Prostate gland (tissue), 2 donors: ENCODE measurements at regions not wholly inside any gene's neighbourhood (a gene's known extent, or its start where the extent isn't known, plus 50 kb on each side); places are given as distances from the start of the nearest gene placed in this dataset.

ENCODE experiments used
- DNase-seq: peaks from one replicate; pipeline ENCODE4 v3.0.0-alpha.2; 2019; ENCODE audit warnings: low spot score
- H3K27ac ChIP-seq, 2 donors: fragments of 200-600 bp; sonication (generic); 2 replicates each; pipeline ENCODE4 v1.5.1; 2017 to 2019
- H3K27me3 ChIP-seq: fragments of 200-600 bp; sonication (generic); replicated peaks from 2 replicates; pipeline ENCODE4 v1.5.1; 2019; ENCODE audit not compliant: insufficient read depth
- H3K36me3 ChIP-seq, 2 donors: fragments of 200-600 bp; sonication (generic); 1 replicate in 1 of 2; 2 replicates in 1 of 2; pipeline versions ENCODE4 v1.5.1 to v1.8.1; 2017 to 2019
- H3K4me1 ChIP-seq: fragments of 200-600 bp; sonication (generic); replicated peaks from 2 replicates; pipeline ENCODE4 v1.5.1; 2019
- H3K4me3 ChIP-seq, 2 donors: fragments of 200-600 bp; sonication (generic); 2 replicates each; pipeline ENCODE4 v1.5.1; 2017 to 2019
- H3K9me3 ChIP-seq: fragments of 200-600 bp; sonication (generic); 2 replicates; pipeline ENCODE4 v1.5.1; 2017
- POLR2A ChIP-seq: fragments of 450-650 bp; IDR thresholded peaks from one replicate; pipeline ENCODE4 v1.6.1; 2016; ENCODE audit warnings: antibody characterized with exemption, mild to moderate bottlenecking
- POLR2AphosphoS5 ChIP-seq: sonication (generic); formaldehyde crosslinking; IDR thresholded peaks from one replicate; pipeline ENCODE4 v1.6.1; 2017; ENCODE audit warnings: antibody characterized with exemption
- WGBS: methylation state at CpG from one replicate; pipeline ENCODE4 v1.1.5; 2018; 5-methylcytosine and 5-hydroxymethylcytosine counted together
- intact Hi-C: fragments of 100-400 bp; cut with DNase I; formaldehyde crosslinking; loops from one replicate; pipeline ENCODE4 v1.14.2; 2022
- TF ChIP-seq, protein P1 (sequence below), 4 experiments: fragments of 200-600 bp in 2 of 4; fragments of 450-650 bp in 2 of 4; sonication (generic) in 2 of 4; IDR thresholded peaks; 1 replicate in 3 of 4; 2 replicates in 1 of 4; pipeline ENCODE4 v1.5.1; 2016 to 2019; ENCODE audit warnings: antibody characterized with exemption in 4 of 4, mild to moderate bottlenecking in 2 of 4, moderate library complexity in 2 of 4

DNA sequence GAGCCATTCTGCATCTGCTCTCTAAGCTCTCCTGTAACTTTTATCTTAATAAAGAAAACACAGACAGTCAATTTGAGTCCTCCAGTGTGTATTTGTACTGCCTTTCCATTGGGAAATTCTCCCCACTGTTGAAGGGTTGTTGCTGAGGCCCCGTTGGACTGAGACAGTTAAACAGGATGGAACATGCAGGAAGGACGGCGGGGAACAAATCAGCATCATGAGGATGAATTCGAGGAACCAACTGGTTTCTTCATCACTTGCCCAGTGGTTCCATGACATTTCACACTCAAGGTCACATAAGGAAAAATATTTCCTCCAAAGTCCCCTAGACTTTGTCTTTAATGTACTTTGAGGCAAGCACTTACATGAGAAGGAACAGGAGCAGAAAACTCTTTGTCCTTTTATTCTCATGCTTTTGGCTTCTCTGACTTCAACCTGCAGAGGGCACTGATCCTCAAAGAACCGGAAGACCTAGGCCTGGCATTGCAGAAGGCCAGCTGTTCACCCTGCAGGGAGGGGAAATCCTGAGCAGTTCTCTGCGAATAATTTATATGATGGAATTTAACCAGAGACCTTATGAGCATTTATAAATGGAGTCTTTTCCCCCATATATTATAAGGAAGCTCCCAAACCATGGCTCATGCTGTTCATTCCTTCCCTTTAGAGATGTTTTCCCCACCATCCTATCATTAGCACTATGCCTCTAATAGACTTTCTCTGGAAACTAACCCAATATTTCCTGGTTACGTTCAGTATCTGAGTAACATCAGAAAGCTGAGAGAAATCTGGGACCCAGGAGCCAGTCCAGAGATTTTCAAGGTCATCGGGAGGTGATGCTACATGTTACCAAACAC lies 55.2 kb upstream of the ADGRF1 start:
- Histone ChIP-seq H3K27me3 (no peaks in the 10 kb centered on the region), H3K4me1 (no peaks in the 10 kb centered on the region), H3K36me3 (no peaks in the 10 kb centered on the region), H3K4me3 (no peak overlapping the region), H3K27ac (no peak overlapping the region), H3K9me3 (no peaks in the 10 kb centered on the region)
- intact Hi-C loops = loop anchor here (2.0 kb wide), 1 partner anchor 213 kb away; no protein-coding TSS in a partner anchor
- peak; percentile 78 for DNase-seq
- no peak for TF ChIP-seq POLR2A
- TF ChIP-seq, protein P1, sequence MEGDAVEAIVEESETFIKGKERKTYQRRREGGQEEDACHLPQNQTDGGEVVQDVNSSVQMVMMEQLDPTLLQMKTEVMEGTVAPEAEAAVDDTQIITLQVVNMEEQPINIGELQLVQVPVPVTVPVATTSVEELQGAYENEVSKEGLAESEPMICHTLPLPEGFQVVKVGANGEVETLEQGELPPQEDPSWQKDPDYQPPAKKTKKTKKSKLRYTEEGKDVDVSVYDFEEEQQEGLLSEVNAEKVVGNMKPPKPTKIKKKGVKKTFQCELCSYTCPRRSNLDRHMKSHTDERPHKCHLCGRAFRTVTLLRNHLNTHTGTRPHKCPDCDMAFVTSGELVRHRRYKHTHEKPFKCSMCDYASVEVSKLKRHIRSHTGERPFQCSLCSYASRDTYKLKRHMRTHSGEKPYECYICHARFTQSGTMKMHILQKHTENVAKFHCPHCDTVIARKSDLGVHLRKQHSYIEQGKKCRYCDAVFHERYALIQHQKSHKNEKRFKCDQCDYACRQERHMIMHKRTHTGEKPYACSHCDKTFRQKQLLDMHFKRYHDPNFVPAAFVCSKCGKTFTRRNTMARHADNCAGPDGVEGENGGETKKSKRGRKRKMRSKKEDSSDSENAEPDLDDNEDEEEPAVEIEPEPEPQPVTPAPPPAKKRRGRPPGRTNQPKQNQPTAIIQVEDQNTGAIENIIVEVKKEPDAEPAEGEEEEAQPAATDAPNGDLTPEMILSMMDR (IDR thresholded peaks at IDR 0.05) = peak; percentile 57 to 81 (median 68)
- TF ChIP-seq POLR2AphosphoS5 = peak; percentile 72
- 39% methylated on average over 8 of the region's 8 CpGs for WGBS

DNA sequence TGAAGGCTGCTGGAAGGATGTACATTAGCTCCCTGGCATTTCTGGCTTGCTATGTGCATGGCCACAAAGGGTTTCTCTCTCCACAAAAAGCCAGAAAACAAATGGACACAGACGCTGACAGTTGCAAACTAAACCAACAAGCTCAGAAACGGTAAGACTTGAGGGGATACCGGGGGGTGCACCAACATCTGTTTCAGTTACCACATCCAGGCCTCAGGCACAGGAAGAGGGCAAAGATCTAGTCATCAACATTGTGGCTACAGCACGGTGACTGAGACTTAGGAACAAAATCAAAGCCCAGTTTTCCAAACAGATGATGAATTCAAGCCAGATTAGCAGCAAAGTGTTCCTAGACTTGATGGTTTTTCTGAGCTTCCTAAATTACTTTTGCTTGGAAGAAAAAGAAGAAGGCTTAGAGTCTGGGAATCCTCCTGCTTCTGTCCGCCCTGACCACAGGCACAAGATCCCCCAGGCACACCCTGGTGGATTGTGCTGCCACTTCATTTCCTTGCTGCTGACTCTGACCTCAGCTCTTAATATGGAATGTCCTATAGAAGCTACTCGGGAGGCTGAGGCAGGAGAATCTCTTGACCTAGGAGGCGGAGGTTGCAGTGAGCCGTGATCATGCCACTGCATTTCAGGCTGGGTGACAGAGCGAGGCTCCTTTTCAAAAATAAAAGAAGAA lies 54.2 kb upstream of the ADGRF1 start:
- Histone ChIP-seq H3K4me1 (no peaks in the 10 kb centered on the region), H3K36me3 (no peaks in the 10 kb centered on the region), H3K4me3 (no peak overlapping the region), H3K27ac (no peak overlapping the region), H3K9me3 (no peaks in the 10 kb centered on the region), H3K27me3 (no peaks in the 10 kb centered on the region)
- 84% methylated on average over 9 of the region's 9 CpGs for WGBS
- DNase-seq = no peak
- intact Hi-C loops = loop anchor here (2.0 kb wide), 1 partner anchor 214 kb away; no protein-coding TSS in a partner anchor
- TF ChIP-seq POLR2AphosphoS5 = no peak
- no peak for TF ChIP-seq POLR2A
- TF ChIP-seq, protein P1 (IDR thresholded peaks at IDR 0.05) = no peak

DNA sequence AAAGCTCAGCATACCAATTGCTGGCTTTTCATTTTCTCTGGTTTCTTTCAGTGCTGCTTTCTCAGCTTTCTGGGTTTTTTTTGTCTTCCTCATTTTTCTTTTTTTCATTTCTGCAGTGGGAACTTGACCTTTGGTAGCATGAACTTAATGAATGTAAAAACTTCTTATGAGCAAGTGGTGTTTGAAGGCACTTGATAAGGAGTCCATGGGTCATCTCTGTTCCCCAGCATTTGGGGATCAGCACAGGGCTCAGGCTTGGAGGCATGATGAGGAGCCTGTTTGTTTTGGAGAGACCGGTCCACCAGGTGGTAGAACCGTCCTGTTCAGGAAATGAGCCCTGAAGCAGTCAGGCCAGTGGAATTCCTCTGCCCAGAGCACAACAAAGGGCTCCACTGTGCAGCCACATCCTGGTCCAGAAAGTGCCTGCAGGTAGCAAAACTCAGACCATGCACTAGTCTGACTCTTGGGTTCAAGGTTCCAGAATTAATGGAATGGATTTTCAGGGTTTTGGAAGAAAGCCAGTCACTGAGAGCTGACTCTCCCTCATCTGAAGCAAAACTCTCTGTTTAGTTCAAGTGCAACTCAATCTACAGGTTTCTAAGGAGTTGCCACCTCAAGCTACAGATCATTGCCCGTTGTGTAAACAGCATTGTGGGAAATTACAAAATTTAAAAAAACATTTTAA lies 52.3 kb upstream of the ADGRF1 start:
- peak; percentile 26 for DNase-seq
- H3K9me3 ChIP-seq = no peaks in the 10 kb centered on the region
- intact Hi-C loops = no loop called here
- H3K4me1 ChIP-seq = no peaks in the 10 kb centered on the region
- H3K27me3 ChIP-seq = no peaks in the 10 kb centered on the region
- no peak overlapping the region for H3K4me3 ChIP-seq
- 45% methylated on average over 3 of the region's 3 CpGs for WGBS
- TF ChIP-seq POLR2AphosphoS5 = no peak
- TF ChIP-seq, protein P1 (IDR thresholded peaks at IDR 0.05) = peak in 1 of 4 experiments; percentile 35
- no peaks in the 10 kb centered on the region for H3K36me3 ChIP-seq
- H3K27ac ChIP-seq = no peak overlapping the region

DNA sequence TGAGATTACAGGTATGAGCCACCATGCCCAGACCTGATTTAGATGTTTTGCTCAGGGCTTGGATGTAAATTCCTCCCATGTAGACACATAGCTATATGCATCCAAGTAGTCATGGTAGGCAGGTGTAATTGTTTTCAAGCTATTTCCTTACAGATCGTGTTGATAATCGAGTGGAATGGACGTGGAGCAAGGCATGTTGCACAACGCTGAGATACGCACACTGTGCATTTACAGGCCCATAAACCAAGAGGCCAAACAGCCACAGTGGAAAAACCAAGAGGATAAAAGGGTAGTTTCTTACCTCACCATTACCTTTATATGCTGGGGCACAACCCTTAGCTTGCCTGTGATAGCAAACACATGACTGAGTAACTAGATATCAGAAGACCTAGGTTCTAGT lies 51.0 kb upstream of the ADGRF1 start:
- intact Hi-C loops = no loop called here
- peak; percentile 40 for DNase-seq
- TF ChIP-seq POLR2A (no peak), POLR2AphosphoS5 (peak; percentile 63)
- TF ChIP-seq, protein P1 (IDR thresholded peaks at IDR 0.05) = no peak
- Histone ChIP-seq H3K4me1 (no peaks in the 10 kb centered on the region), H3K27me3 (no peaks in the 10 kb centered on the region), H3K27ac (no peak overlapping the region), H3K9me3 (no peaks in the 10 kb centered on the region), H3K36me3 (no peaks in the 10 kb centered on the region), H3K4me3 (no peak overlapping the region)
- WGBS = 65% methylated on average over 5 of the region's 5 CpGs
